SK-N-MC (cell line): ENCODE measurements at regions not wholly inside any gene's neighbourhood (a gene's known extent, or its start where the extent isn't known, plus 50 kb on each side); places are given as distances from the start of the nearest gene placed in this dataset.

Experiments used
- EZH2 ChIP-seq: fragments of 200-600 bp; sonication (generic); IDR thresholded peaks from one replicate; pipeline ENCODE4 v1.6.1; 2017; ENCODE audit warnings: antibody characterized with exemption
- POLR2AphosphoS5 ChIP-seq: IDR thresholded peaks from 2 replicates; pipeline ENCODE4 v1.6.1; 2012; ENCODE audit warnings: mild to moderate bottlenecking, low read depth, low read length, borderline replicate concordance

GRCh38 chr5:3899093-3899492, 303.5 kb downstream of the IRX1 start:
- TF ChIP-seq EZH2 (no peak), POLR2AphosphoS5 (no peak)
